ENCODE measurements at regions not wholly inside any gene's neighbourhood (a gene's known extent, or its start where the extent isn't known, plus 50 kb on each side); places are given as distances from the start of the nearest gene placed in this dataset.

GRCh38 chr2:177335917-177336450, 56.6 kb upstream of the AGPS start:
- Mint-ChIP-seq H3K27me3 (ENCODE audit: low read depth) (no peaks in the 10 kb centered on the region), H3K4me3 (no peak overlapping the region), H3K9me3 (no peaks in the 10 kb centered on the region), H3K27ac (no peak overlapping the region), H3K36me3 (ENCODE audit: insufficient read depth in 1 of 3, low read depth in 3 of 3) (0 out of 7 replicates have a peak, but pooled peaks cover 0 to 4% (median 0%) of the 10 kb centered on the region in 3 experiments), H3K4me1 (peaks cover 21 to 23% of the 10 kb centered on the region in 2 experiments)
- no peak overlapping the region for H2AK5ac ChIP-seq (ENCODE audit: insufficient read length, low read length)
- H3K23ac ChIP-seq (ENCODE audit: insufficient read length, low read depth, low read length) = no peak overlapping the region
- no peaks in the 10 kb centered on the region for H3K27me3 ChIP-seq (ENCODE audit: insufficient read depth, low read length)
- H3T11ph ChIP-seq (ENCODE audit: low read length) = no peak overlapping the region
- no peaks in the 10 kb centered on the region for H3K9me3 ChIP-seq (ENCODE audit: control insufficient read depth, low read depth, low read length)
- H3K79me2 ChIP-seq (ENCODE audit: insufficient read depth, low read length) = no peaks in the 10 kb centered on the region
- H3K27ac ChIP-seq (ENCODE audit: insufficient read length, low read depth, low read length) = no peak overlapping the region
- no peaks in the 10 kb centered on the region for H3K79me1 ChIP-seq (ENCODE audit: insufficient read depth, low read depth, low read length, poor library complexity, severe bottlenecking)
- H2BK20ac ChIP-seq (ENCODE audit: low read depth, low read length, poor library complexity, severe bottlenecking) = no peak overlapping the region
- H2BK12ac ChIP-seq (ENCODE audit: insufficient read length, low read depth, low read length) = no peak overlapping the region
- no peaks in the 10 kb centered on the region for H4K20me1 ChIP-seq (ENCODE audit: control insufficient read depth, insufficient read depth, insufficient read length)
- no peak overlapping the region for H4K5ac ChIP-seq (ENCODE audit: insufficient read length, low read depth, low read length)
- no CpG with 5 or more reads among the region's 1 CpG for WGBS (ENCODE audit: extremely low coverage, insufficient read length, low lambda C conversion rate)
- TF ChIP-seq CTCF (conservative IDR thresholded peaks at IDR 0.05) = no peak
- no peak overlapping the region for H3K14ac ChIP-seq (ENCODE audit: insufficient read depth, low read length)
- H3K4ac ChIP-seq (ENCODE audit: low read depth, low read length) = no peak overlapping the region
- H3K4me1 ChIP-seq (ENCODE audit: insufficient read depth, low read length) = peaks cover 6% of the 10 kb centered on the region; the same call in 1 of the 2 replicates
- no peak overlapping the region for H3K56ac ChIP-seq (ENCODE audit: insufficient read length, low read depth, low read length)
- H3K4me2 ChIP-seq (ENCODE audit: insufficient read depth, insufficient read length, low read length) = no peak overlapping the region
- H2BK15ac ChIP-seq (ENCODE audit: low read depth, low read length) = no peak overlapping the region
- no peak for DNase-seq
- no peak overlapping the region for H3K18ac ChIP-seq (ENCODE audit: insufficient read length, low read depth, low read length)
- H4K91ac ChIP-seq (ENCODE audit: insufficient read length, low read depth, low read length) = no peak overlapping the region
- H4K8ac ChIP-seq (replicated peaks; ENCODE audit: insufficient read length, low read depth, low read length) = no peak overlapping the region
- H2AFZ ChIP-seq (ENCODE audit: low read length) = no peak overlapping the region
- no peaks in the 10 kb centered on the region for H3K23me2 ChIP-seq (ENCODE audit: insufficient read length, low read depth, low read length, poor library complexity, severe bottlenecking)
- H3K9ac ChIP-seq (ENCODE audit: extremely low read depth, insufficient read length, low read length) = no peak overlapping the region
- H2BK120ac ChIP-seq (ENCODE audit: low read depth, low read length, poor library complexity, severe bottlenecking) = no peak overlapping the region
- no peak overlapping the region for H2BK5ac ChIP-seq (ENCODE audit: insufficient read length, low read length)

All from H9 (cell line).